MM.1S (cell line): ENCODE measurements at regions not wholly inside any gene's neighbourhood (a gene's known extent, or its start where the extent isn't known, plus 50 kb on each side); places are given as distances from the start of the nearest gene placed in this dataset.

Experiments
- DNase-seq: peaks from one replicate; pipeline ENCODE4 v3.0.0-alpha.2; 2015
- H2AFZ ChIP-seq: fragments of 300-600 bp; sonication (generic); 2 replicates; pipeline ENCODE4 v1.6.0; 2016; ENCODE audit warnings: antibody characterized with exemption, low read length
- H3F3A ChIP-seq: fragments of 300-600 bp; sonication (generic); 2 replicates; pipeline ENCODE4 v1.6.1; 2016; ENCODE audit warnings: mild to moderate bottlenecking, antibody characterized with exemption, low read length, moderate library complexity, mixed read lengths; ENCODE audit not compliant: insufficient read depth
- H3K27ac ChIP-seq: fragments of 300-600 bp; sonication (generic); 2 replicates; pipeline ENCODE4 v1.5.1; 2016; ENCODE audit warnings: mild to moderate bottlenecking, low read length
- H3K27me3 ChIP-seq: fragments of 300-600 bp; sonication (generic); replicated peaks from 2 replicates; pipeline ENCODE4 v1.6.0; 2016; ENCODE audit warnings: low read length; ENCODE audit not compliant: insufficient read depth
- H3K36me3 ChIP-seq: fragments of 300-600 bp; sonication (generic); replicated peaks from 2 replicates; pipeline ENCODE4 v1.6.1; 2016; ENCODE audit warnings: mild to moderate bottlenecking, low read length, mixed read lengths; ENCODE audit not compliant: insufficient read depth
- H3K4me1 ChIP-seq: fragments of 300-600 bp; sonication (generic); 2 replicates; pipeline ENCODE4 v1.6.1; 2016; ENCODE audit warnings: low read length, mixed read lengths
- H3K4me2 ChIP-seq: fragments of 300-600 bp; sonication (generic); 2 replicates; pipeline ENCODE4 v1.6.0; 2016; ENCODE audit warnings: low read depth, low read length
- H3K4me3 ChIP-seq: fragments of 300-600 bp; sonication (generic); 2 replicates; pipeline ENCODE4 v1.5.1; 2016; ENCODE audit warnings: low read length, mixed read lengths
- H3K79me2 ChIP-seq: fragments of 300-600 bp; sonication (generic); 2 replicates; pipeline ENCODE4 v1.6.1; 2016; ENCODE audit warnings: mixed run types, low read length, mixed read lengths
- H3K9ac ChIP-seq: fragments of 300-600 bp; sonication (generic); 2 replicates; pipeline ENCODE4 v1.6.1; 2016; ENCODE audit warnings: low read length, mixed read lengths
- H3K9me2 ChIP-seq: fragments of 300-600 bp; sonication (generic); replicated peaks from 2 replicates; pipeline ENCODE4 v1.6.1; 2016; ENCODE audit warnings: mild to moderate bottlenecking, low read length, mixed read lengths; ENCODE audit not compliant: insufficient read depth
- H3K9me3 ChIP-seq: fragments of 300-600 bp; sonication (generic); replicated peaks from 2 replicates; pipeline ENCODE4 v1.6.1; 2016; ENCODE audit warnings: mild to moderate bottlenecking, low read length, mixed read lengths; ENCODE audit not compliant: insufficient read depth
- H4K20me1 ChIP-seq: fragments of 300-600 bp; sonication (generic); 2 replicates; pipeline ENCODE4 v1.6.1; 2016; ENCODE audit warnings: mild to moderate bottlenecking, low read length, moderate library complexity, mixed read lengths; ENCODE audit not compliant: insufficient read depth
- CTCF ChIP-seq: fragments of 300-600 bp; sonication (generic); IDR thresholded peaks from 2 replicates; pipeline ENCODE4 v1.5.1; 2016; ENCODE audit warnings: antibody characterized with exemption, low read length, mixed read lengths
- EZH2 ChIP-seq: fragments of 300-600 bp; sonication (generic); optimal IDR thresholded peaks from 2 replicates; pipeline ENCODE3; 2017; ENCODE audit warnings: low read depth, mild to moderate bottlenecking, antibody characterized with exemption, low read length, mixed read lengths
- EZH2phosphoT487 ChIP-seq: fragments of 300-600 bp; sonication (generic); IDR thresholded peaks from 2 replicates; pipeline ENCODE4 v1.6.1; 2018; ENCODE audit warnings: antibody characterized with exemption, low read length

- Histone ChIP-seq H3K36me3 (no peaks in the 10 kb centered on the region), H3K9me2 (no peaks in the 10 kb centered on the region), H3K27ac (no peak overlapping the region), H3K4me1 (no peaks in the 10 kb centered on the region), H3K4me3 (no peak overlapping the region), H4K20me1 (no peaks in the 10 kb centered on the region), H3F3A (no peaks in the 10 kb centered on the region), H3K27me3 (no peaks in the 10 kb centered on the region), H3K4me2 (no peak overlapping the region), H3K9ac (no peak overlapping the region), H2AFZ (no peak overlapping the region), H3K79me2 (no peaks in the 10 kb centered on the region), H3K9me3 (no peaks in the 10 kb centered on the region)
- no peak for DNase-seq
- TF ChIP-seq CTCF, result no peak
- TF ChIP-seq EZH2, result no peak
- TF ChIP-seq EZH2phosphoT487, result no peak
Measured at GRCh38 chr16:56140645-56141044, 50.6 kb upstream of the GNAO1 start.

- Histone ChIP-seq H3F3A (no peaks in the 10 kb centered on the region), H3K9ac (no peak overlapping the region), H3K79me2 (no peaks in the 10 kb centered on the region), H3K9me3 (no peaks in the 10 kb centered on the region), H3K27me3 (no peaks in the 10 kb centered on the region), H3K4me1 (no peaks in the 10 kb centered on the region), H3K27ac (no peak overlapping the region), H3K4me2 (no peak overlapping the region), H3K4me3 (no peak overlapping the region), H2AFZ (no peak overlapping the region), H3K9me2 (no peaks in the 10 kb centered on the region), H4K20me1 (no peaks in the 10 kb centered on the region), H3K36me3 (no peaks in the 10 kb centered on the region)
- no peak for TF ChIP-seq EZH2phosphoT487
- TF ChIP-seq EZH2, result no peak
- no peak for TF ChIP-seq CTCF
- no peak for DNase-seq
Measured at GRCh38 chr16:56137269-56137668, 54.0 kb upstream of the GNAO1 start.

DNA sequence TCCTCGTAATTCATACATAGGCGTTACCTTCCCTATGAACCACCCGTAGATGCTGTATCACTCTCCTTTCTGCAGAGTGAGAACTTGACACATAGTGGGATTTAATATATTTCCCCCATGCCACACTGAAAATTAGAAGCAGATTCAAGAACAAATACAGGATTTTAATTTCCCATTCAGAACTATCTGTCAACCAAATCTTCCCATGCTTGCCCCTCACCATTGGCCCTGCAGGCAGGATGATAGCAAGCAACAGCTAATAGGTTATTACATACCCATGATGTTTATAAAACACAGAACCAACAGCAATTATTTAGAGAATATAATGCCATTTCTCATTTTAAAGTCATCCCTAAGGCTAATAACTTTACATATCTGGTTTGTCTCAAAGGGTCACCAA is 55.0 kb upstream of the GNAO1 start:
- no peaks in the 10 kb centered on the region for H3K27me3 ChIP-seq
- DNase-seq, result no peak
- no peak overlapping the region for H2AFZ ChIP-seq
- H3K9me2 ChIP-seq, result no peaks in the 10 kb centered on the region
- no peaks in the 10 kb centered on the region for H3K79me2 ChIP-seq
- H3K27ac ChIP-seq, result no peak overlapping the region
- H3K9me3 ChIP-seq, result no peaks in the 10 kb centered on the region
- no peaks in the 10 kb centered on the region for H3K36me3 ChIP-seq
- H3F3A ChIP-seq, result no peaks in the 10 kb centered on the region
- H3K4me3 ChIP-seq, result no peak overlapping the region
- no peaks in the 10 kb centered on the region for H3K4me1 ChIP-seq
- no peaks in the 10 kb centered on the region for H4K20me1 ChIP-seq
- TF ChIP-seq EZH2 (no peak), CTCF (no peak), EZH2phosphoT487 (no peak)
- no peak overlapping the region for H3K4me2 ChIP-seq
- no peak overlapping the region for H3K9ac ChIP-seq
